IMR-90 (cell line): ENCODE measurements at regions not wholly inside any gene's neighbourhood (a gene's known extent, or its start where the extent isn't known, plus 50 kb on each side); places are given as distances from the start of the nearest gene placed in this dataset.

ENCODE experiments used
- ATAC-seq: fragments of 200-7000 bp; cut with Tn5 transposase; 2 replicates; pipeline ENCODE4 v1.9.1; 2020; ENCODE audit warnings: low read depth, mild to moderate bottlenecking, moderate library complexity
- BruUV-seq: library from RNA; stranded (reverse); fragments of 400-500 nt; replicated peaks from 2 replicates; lab custom pipeline; 2021; lab: Mats Ljungman, UMichigan
- CTCF ChIA-PET: fragments of 300-600 bp; formaldehyde crosslinking; extraction: SDS; loops from one replicate; lab custom pipeline; 2021; ENCODE audit warnings: antibody characterized with exemption; lab: Yijun Ruan, JAX
- POLR2A ChIA-PET: fragments of 300-600 bp; sonication (Branson Sonifier 250); formaldehyde crosslinking; loops from one replicate; lab custom pipeline; 2022; ENCODE audit warnings: antibody characterized with exemption; ENCODE audit not compliant: unreplicated experiment; lab: Charles Lee
- DNase-seq: peaks from one replicate; pipeline ENCODE4 v3.0.0; 2013
- H2AFZ ChIP-seq: replicated peaks from 2 replicates; pipeline ENCODE3; 2013; ENCODE audit warnings: low read length, mild to moderate bottlenecking; ENCODE audit not compliant: poor library complexity
- H2AK5ac ChIP-seq: 2 replicates; pipeline ENCODE4 v1.6.1; 2013; ENCODE audit warnings: low read depth, low read length, inconsistent platforms
- H2AK9ac ChIP-seq: replicated peaks from 2 replicates; pipeline ENCODE3; 2013; ENCODE audit warnings: mild to moderate bottlenecking, low read depth, low read length, moderate library complexity; ENCODE audit not compliant: poor library complexity
- H2BK120ac ChIP-seq: 2 replicates; pipeline ENCODE4 v1.6.1; 2013; ENCODE audit warnings: low read depth, low read length, inconsistent platforms
- H2BK15ac ChIP-seq: 3 replicates; pipeline ENCODE4 v1.6.1; 2013; ENCODE audit warnings: low read depth, low read length, inconsistent platforms
- H2BK20ac ChIP-seq: 2 replicates; pipeline ENCODE4 v1.6.1; 2013; ENCODE audit warnings: low read depth, mild to moderate bottlenecking, inconsistent platforms, low read length, moderate library complexity
- H2BK5ac ChIP-seq: 2 replicates; pipeline ENCODE4 v1.6.1; 2013; ENCODE audit warnings: mild to moderate bottlenecking, low read depth, low read length, inconsistent platforms; ENCODE audit not compliant: poor library complexity, severe bottlenecking
- H3K14ac ChIP-seq: replicated peaks from 2 replicates; pipeline ENCODE4 v1.6.1; 2013; ENCODE audit warnings: low read depth, low read length, inconsistent platforms
- H3K18ac ChIP-seq: 2 replicates; pipeline ENCODE4 v1.6.1; 2013; ENCODE audit warnings: low read depth, low read length, control low read depth
- H3K23ac ChIP-seq: 2 replicates; pipeline ENCODE4 v1.6.1; 2013; ENCODE audit warnings: low read depth, low read length, inconsistent platforms
- H3K27ac ChIP-seq: 2 replicates; pipeline ENCODE4 v1.5.1; 2013; ENCODE audit warnings: mild to moderate bottlenecking, control low read depth, low read length; ENCODE audit not compliant: insufficient read depth
- H3K27me3 ChIP-seq: 2 replicates; pipeline ENCODE4 v1.6.1; 2013; ENCODE audit warnings: low read length; ENCODE audit not compliant: control insufficient read depth, insufficient read depth
- H3K36me3 ChIP-seq: 2 replicates; pipeline ENCODE4 v1.6.1; 2013; ENCODE audit warnings: low read length, mixed read lengths; ENCODE audit not compliant: control insufficient read depth, insufficient read depth
- H3K4ac ChIP-seq: 2 replicates; pipeline ENCODE4 v1.6.1; 2013; ENCODE audit warnings: low read depth, low read length, inconsistent platforms
- H3K4me1 ChIP-seq: 2 replicates; pipeline ENCODE4 v1.6.1; 2013; ENCODE audit warnings: low read length, mixed read lengths; ENCODE audit not compliant: control insufficient read depth, insufficient read depth
- H3K4me2 ChIP-seq: 2 replicates; pipeline ENCODE4 v1.6.1; 2013; ENCODE audit warnings: low read depth, mild to moderate bottlenecking, control low read depth, low read length, moderate library complexity
- H3K4me3 ChIP-seq: 2 replicates; pipeline ENCODE4 v1.5.1; 2013; ENCODE audit warnings: low read depth, mild to moderate bottlenecking, control low read depth, low read length, moderate library complexity; ENCODE audit not compliant: insufficient read depth
- H3K56ac ChIP-seq: 2 replicates; pipeline ENCODE4 v1.6.1; 2013; ENCODE audit warnings: low read length, inconsistent platforms; ENCODE audit not compliant: insufficient read depth; ENCODE audit errors: extremely low read depth
- H3K79me1 ChIP-seq, 2 experiments: 2 replicates each; pipeline ENCODE4 v1.6.1; 2013; ENCODE audit warnings: low read length in 2 of 2, inconsistent platforms in 1 of 2, low read depth in 1 of 2
- H3K9ac ChIP-seq: 2 replicates; pipeline ENCODE4 v1.6.1; 2013; ENCODE audit warnings: low read depth, low read length, control low read depth
- H3K9me1 ChIP-seq: 2 replicates; pipeline ENCODE4 v1.6.1; 2013; ENCODE audit warnings: low read length, inconsistent platforms; ENCODE audit not compliant: insufficient read depth
- H3K9me3 ChIP-seq: 2 replicates; pipeline ENCODE4 v1.6.1; 2013; ENCODE audit warnings: low read length; ENCODE audit not compliant: control insufficient read depth, insufficient read depth
- H4K20me1 ChIP-seq: 2 replicates; pipeline ENCODE4 v1.6.1; 2013; ENCODE audit warnings: low read length, inconsistent platforms; ENCODE audit not compliant: insufficient read depth
- H4K5ac ChIP-seq: 2 replicates; pipeline ENCODE4 v1.6.1; 2013; ENCODE audit warnings: mild to moderate bottlenecking, low read depth, low read length, control low read depth
- H4K8ac ChIP-seq, 2 experiments: 2 replicates each; pipeline ENCODE4 v1.6.1; 2013; ENCODE audit warnings: low read depth in 2 of 2, low read length in 2 of 2, control low read depth in 1 of 2, inconsistent platforms in 1 of 2
- H4K91ac ChIP-seq: 2 replicates; pipeline ENCODE4 v1.6.1; 2013; ENCODE audit warnings: low read depth, low read length, inconsistent platforms; ENCODE audit not compliant: insufficient read depth
- NFE2L2 ChIP-seq: fragments of 150-350 bp; IDR thresholded peaks from 2 replicates; pipeline ENCODE4 v1.6.1; 2016; ENCODE audit warnings: low read depth, mild to moderate bottlenecking, low read length
- SMC3 ChIP-seq: fragments of 150-350 bp; IDR thresholded peaks from 2 replicates; pipeline ENCODE4 v1.6.1; 2016; ENCODE audit warnings: low read depth, mild to moderate bottlenecking, antibody characterized with exemption, low read length, moderate library complexity
- WGBS, 2 experiments: methylation state at CpG; one replicate each; pipeline versions ENCODE4 v1.1.5 to v1.1.7; 2013; ENCODE audit warnings: missing lambda C conversion rate in 2 of 2; ENCODE audit not compliant: insufficient read length in 1 of 2; ENCODE audit errors: extremely low coverage in 2 of 2; 5-methylcytosine and 5-hydroxymethylcytosine counted together
- dilution Hi-C: fragments of 300-500 bp; cut with HindIII; formaldehyde crosslinking; loops from one replicate; pipeline ENCODE4 v1.14.3; 2018; ENCODE audit warnings: low sequenced_read_pairs; ENCODE audit not compliant: unreplicated experiment
- in situ Hi-C: fragments of 300-500 bp; cut with MboI; formaldehyde crosslinking; loops from 3 replicates; pipeline ENCODE4 v1.14.3; 2019; ENCODE audit warnings: low sequenced_read_pairs, inconsistent platforms, mixed read lengths
- intact Hi-C: fragments of 100-400 bp; cut with micrococcal nuclease; formaldehyde crosslinking; loops from 2 replicates; pipeline ENCODE4 v1.10.0; 2022

DNA sequence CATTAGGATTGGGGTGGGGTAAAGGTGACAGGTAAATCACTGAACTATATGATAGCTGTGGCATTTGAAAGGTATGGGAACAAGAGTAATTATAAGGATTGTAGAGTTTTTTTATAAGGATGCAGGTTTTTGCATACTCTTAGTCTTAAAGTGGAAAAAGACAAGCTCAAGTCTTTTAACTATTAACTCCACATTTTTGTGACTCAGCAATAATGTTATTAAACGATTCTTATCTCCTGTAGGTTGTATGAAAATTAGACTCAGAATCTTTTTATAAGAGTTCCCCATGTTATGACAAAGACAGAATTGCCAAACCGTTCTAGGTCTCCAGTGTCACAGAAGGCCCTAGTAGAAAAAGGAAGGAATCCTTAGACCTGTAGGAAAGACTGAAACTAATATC, 49.9 kb upstream of the TTLL7 start:
- Histone ChIP-seq H4K20me1 (no peaks in the 10 kb centered on the region), H3K4me2 (no peak overlapping the region), H2BK15ac (no peak overlapping the region), H2BK5ac (no peak overlapping the region), H3K4me1 (no peaks in the 10 kb centered on the region), H3K14ac (no peak overlapping the region), H2AK5ac (no peak overlapping the region), H3K18ac (no peak overlapping the region), H3K56ac (no peak overlapping the region), H3K4ac (no peak overlapping the region), H3K27me3 (no peaks in the 10 kb centered on the region), H4K8ac (no peak overlapping the region), H2AK9ac (no peak overlapping the region), H3K4me3 (no peak overlapping the region), H3K79me1 (no peaks in the 10 kb centered on the region), H3K36me3 (no peaks in the 10 kb centered on the region), H3K9me1 (no peaks in the 10 kb centered on the region), H4K91ac (no peak overlapping the region), H2BK20ac (no peak overlapping the region), H2BK120ac (no peak overlapping the region), H2AFZ (no peak overlapping the region), H3K9me3 (no peaks in the 10 kb centered on the region), H3K23ac (no peak overlapping the region), H4K5ac (no peak overlapping the region), H3K27ac (no peak overlapping the region), H3K9ac (no peak overlapping the region)
- DNase-seq: no peak
- intact Hi-C loops: no loop called here
- no peak for ATAC-seq
- 0 out of 2 replicates have a peak, but pooled peaks have one; percentile 41 for TF ChIP-seq NFE2L2
- TF ChIP-seq SMC3: no peak
- CTCF ChIA-PET: no interaction called here
- dilution Hi-C loops: no loop called here
- POLR2A ChIA-PET: no interaction called here
- in situ Hi-C loops: no loop called here
- no CpG with 5 or more reads among the region's 2 CpGs for WGBS, 2 experiments
- BruUV-seq: no TSS peak
